AG10803 (cell line): ENCODE measurements at regions not wholly inside any gene's neighbourhood (a gene's known extent, or its start where the extent isn't known, plus 50 kb on each side); places are given as distances from the start of the nearest gene placed in this dataset.
A peak's percentile ranks its signal among the peaks of the same experiment; 100 is the strongest.
"Not testable (repeated sequence)": the region's sequence is repeated elsewhere in the genome, so short reads cannot be mapped to it uniquely, and the experiment has no call there.

Source experiments
- DNase-seq: peaks from one replicate; pipeline ENCODE4 v3.0.0; 2010; ENCODE audit warnings: low read depth
- H3K4me3 ChIP-seq: 2 replicates; pipeline ENCODE4 v1.5.1; 2011; ENCODE audit warnings: mild to moderate bottlenecking, low read length, control low read depth
- TF ChIP-seq, protein P1 (sequence below): conservative IDR thresholded peaks from 2 replicates; pipeline ENCODE4 v1.5.1; 2011; ENCODE audit warnings: mild to moderate bottlenecking, low read length, control low read depth, inconsistent platforms

GRCh38 chr6:21935561-21936028, 342.0 kb downstream of the SOX4 start:
- DNase-seq: peak; percentile 76
- H3K4me3 ChIP-seq: no peak overlapping the region
- TF ChIP-seq, protein P1, sequence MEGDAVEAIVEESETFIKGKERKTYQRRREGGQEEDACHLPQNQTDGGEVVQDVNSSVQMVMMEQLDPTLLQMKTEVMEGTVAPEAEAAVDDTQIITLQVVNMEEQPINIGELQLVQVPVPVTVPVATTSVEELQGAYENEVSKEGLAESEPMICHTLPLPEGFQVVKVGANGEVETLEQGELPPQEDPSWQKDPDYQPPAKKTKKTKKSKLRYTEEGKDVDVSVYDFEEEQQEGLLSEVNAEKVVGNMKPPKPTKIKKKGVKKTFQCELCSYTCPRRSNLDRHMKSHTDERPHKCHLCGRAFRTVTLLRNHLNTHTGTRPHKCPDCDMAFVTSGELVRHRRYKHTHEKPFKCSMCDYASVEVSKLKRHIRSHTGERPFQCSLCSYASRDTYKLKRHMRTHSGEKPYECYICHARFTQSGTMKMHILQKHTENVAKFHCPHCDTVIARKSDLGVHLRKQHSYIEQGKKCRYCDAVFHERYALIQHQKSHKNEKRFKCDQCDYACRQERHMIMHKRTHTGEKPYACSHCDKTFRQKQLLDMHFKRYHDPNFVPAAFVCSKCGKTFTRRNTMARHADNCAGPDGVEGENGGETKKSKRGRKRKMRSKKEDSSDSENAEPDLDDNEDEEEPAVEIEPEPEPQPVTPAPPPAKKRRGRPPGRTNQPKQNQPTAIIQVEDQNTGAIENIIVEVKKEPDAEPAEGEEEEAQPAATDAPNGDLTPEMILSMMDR: peak; percentile 66

- DNase-seq: no peak
- no peak overlapping the region for H3K4me3 ChIP-seq
- TF ChIP-seq, protein P1: no peak
Observed at GRCh38 chr6:21937466-21937865, 343.9 kb downstream of the SOX4 start.

- not testable (repeated sequence) for DNase-seq
Observed at GRCh38 chr6:21939066-21939465, 345.5 kb downstream of the SOX4 start.

DNA sequence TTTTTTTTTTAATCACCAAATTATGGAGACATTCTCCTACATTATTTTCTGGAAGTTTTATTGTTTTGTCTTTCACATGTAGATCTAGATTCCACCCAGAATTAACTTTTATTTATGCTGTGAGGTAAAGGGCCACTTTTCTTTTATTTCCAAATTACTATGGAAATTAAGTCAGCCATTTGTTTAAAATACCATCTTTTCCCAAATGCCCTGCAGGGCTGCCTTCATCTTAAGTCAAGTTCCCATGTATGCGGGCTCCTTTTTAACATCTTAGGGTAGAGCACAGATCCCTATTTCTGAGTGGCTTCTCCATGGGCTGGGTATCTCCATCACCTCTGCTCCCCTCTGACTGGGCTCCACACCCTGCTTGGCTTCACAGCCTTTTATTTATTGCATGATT, 348.4 kb downstream of the SOX4 start:
- DNase-seq: no peak
- TF ChIP-seq, protein P1: no peak
- H3K4me3 ChIP-seq: no peak overlapping the region

More at GRCh38 chr6:21939066-21939465, 345.5 kb downstream of the SOX4 start:
- H3K4me3 ChIP-seq: not testable (repeated sequence)

DNA sequence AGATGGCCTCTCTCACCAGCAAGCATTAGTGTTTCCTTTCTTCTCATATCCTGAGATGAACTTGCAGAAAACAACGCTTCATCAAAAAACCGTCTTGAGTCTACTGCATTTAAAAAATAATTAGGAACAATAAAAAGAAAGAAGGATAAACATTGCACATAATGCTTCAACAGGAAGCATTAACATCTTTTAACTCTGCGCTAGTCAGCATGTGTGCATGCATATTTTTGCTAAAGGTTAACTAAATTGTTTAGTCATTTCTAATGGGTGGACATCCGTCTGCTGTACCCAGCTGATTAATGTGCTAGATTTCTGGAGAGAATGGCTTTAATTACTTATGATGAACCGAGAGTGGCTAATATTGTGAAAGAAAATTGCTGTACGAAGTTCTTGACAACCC, 349.3 kb downstream of the SOX4 start:
- peak; percentile 63 for DNase-seq

DNA sequence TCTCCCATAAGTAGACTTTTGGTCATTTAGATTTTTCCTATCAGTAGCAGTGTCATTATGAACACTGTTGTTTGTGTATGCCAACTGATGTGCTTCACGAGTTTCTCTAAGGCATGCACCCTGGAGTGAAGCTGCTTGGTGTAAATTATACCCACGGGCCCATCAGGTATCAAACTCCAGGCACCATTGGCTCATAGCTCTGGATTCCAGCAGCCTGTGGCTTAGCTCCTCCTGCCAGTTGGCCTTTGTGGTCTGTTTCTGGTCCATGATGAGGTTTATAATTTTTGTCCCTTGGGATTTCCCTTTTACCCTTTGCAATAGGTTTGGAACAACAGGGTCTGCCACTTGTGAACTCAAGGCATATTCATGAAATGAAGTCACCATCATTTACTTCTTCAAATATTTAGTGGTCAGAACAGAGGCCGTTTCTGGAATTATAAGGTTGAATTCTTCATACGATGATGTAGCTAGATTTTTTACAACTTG, 350.5 kb downstream of the PRL start:
- peak; percentile 99 for DNase-seq
- no peak overlapping the region for H3K4me3 ChIP-seq
- TF ChIP-seq, protein P1: no peak

More for the DNA sequence above, 349.3 kb downstream of the SOX4 start:
- H3K4me3 ChIP-seq: no peak overlapping the region
- TF ChIP-seq, protein P1: no peak

DNA sequence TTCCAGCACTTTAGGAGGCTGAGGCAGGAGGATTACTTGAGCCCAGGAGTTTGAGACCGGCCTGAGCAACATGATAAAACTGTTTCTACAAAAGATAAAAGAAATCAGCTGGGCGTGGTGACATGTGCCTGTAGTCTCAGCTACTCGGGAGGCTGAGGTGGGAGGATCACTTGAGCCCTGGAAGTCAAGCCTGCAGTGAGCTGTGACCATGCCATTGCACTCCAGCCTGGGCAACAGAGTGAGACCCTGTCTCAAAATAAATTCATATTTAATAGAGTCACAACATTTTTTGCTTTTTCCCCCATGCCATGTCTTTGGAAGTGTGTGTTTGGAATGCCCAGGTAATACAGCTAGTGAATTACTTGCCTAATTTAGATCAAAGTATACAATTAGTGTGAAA, 349.6 kb downstream of the PRL start:
- H3K4me3 ChIP-seq, DNase-seq: not testable (repeated sequence)

GRCh38 chr6:21947731-21948386, 349.0 kb downstream of the PRL start:
- TF ChIP-seq, protein P1: no peak
- peak; percentile 21 for DNase-seq
- no peak overlapping the region for H3K4me3 ChIP-seq
